Fibroblast of the conjunctiva (primary cell): ENCODE measurements at regions not wholly inside any gene's neighbourhood (a gene's known extent, or its start where the extent isn't known, plus 50 kb on each side); places are given as distances from the start of the nearest gene placed in this dataset.
A peak's percentile ranks its signal among the peaks of the same experiment; 100 is the strongest.
"Not testable (repeated sequence)": the region's sequence is repeated elsewhere in the genome, so short reads cannot be mapped to it uniquely, and the experiment has no call there.

Experiments used
- DNase-seq: peaks from one replicate; pipeline ENCODE4 v3.0.0-alpha.2; 2010; ENCODE audit warnings: low read depth

- peak; percentile 40 for DNase-seq
Observed at GRCh38 chr6:74715355-74716085, 490.3 kb downstream of the COL12A1 start.

GRCh38 chr6:74713941-74714340 is 491.9 kb downstream of the COL12A1 start:
- DNase-seq = no peak

- DNase-seq = no peak
Observed at GRCh38 chr6:74705451-74705850, 500.4 kb downstream of the COL12A1 start.

GRCh38 chr6:74704540-74704939 is 501.3 kb downstream of the COL12A1 start:
- DNase-seq = not testable (repeated sequence)

- DNase-seq = no peak
Observed at GRCh38 chr6:74690365-74690764, 515.5 kb downstream of the COL12A1 start.

DNA sequence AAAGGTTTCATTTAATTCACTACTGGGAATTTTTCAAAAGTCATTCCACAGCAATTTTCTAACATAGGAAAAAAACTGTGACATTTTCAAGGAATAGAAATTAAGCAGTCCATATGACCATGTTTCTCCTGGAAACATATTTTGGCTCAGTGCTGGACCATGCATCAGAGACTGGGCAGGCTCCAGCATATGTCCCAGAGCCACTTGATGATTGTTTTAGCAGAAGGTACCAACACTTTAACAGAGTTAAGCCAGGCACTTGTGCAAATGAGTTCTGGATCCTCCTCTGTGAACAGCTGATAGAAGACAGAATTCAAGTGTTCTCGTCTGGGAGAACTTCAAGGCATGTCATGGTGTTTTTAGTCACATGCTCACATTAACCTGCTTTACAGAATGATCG is 516.3 kb downstream of the COL12A1 start:
- DNase-seq = no peak

GRCh38 chr6:74677463-74677862 is 528.4 kb downstream of the COL12A1 start:
- no peak for DNase-seq

DNA sequence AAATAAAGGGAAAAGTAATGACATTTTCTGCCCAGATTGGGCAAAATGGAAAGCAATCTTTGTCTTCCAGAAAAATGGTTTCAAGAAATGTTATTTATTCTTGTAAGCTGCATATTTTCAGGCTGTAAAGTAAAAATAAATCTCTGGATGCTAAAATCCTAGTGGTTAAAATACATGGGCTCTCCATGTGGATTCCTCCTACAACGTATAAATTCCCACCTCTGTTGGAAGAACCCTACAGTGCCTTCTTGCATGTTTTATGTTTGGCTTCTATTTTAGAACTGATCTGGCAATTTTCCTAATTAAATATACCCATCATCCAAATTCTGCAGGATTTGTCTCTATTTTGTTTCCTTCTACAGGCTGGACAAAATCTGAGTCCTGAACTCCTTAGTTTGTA is 528.9 kb downstream of the COL12A1 start:
- DNase-seq = no peak

DNA sequence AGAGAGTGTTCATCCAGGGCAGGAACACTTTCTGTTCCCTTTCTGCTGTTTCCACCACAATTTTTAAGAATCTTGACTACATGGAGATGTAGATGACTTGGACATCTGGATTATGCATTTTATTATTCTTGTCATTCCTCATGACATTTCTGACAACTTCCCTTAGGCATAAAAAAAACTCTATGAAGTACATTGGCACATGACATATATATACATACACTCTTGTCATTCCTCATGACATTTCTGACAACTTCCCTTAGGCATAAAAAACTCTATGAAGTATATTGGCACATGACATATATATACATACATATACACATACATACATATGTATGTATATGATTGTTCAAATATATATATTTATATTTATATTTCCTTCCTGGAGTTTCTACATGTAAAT is 531.5 kb downstream of the COL12A1 start:
- no peak for DNase-seq

- peak; percentile 63 for DNase-seq
Observed at GRCh38 chr6:74671558-74672025, 534.3 kb downstream of the COL12A1 start.

GRCh38 chr6:74658391-74658790 is 547.5 kb downstream of the COL12A1 start:
- DNase-seq = no peak

DNA sequence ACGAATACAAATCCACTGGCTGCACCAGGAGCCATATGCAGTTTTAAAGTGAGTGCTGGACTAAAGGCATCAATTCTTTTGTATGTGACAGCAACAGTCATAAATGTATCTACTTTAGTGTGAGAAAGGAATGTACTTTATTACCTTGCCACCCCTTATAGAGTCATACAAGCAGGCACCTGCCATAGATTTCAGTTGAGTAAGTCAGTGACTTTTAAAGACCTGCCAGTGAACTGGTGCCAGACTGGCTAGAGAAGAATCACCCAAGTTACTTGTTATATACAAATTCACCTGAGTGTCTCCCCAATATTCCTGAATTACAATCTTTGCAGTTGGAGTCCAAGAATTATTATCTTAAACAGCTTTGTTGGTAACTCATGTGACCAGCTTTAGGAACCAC is 547.9 kb downstream of the COL12A1 start:
- no peak for DNase-seq

DNA sequence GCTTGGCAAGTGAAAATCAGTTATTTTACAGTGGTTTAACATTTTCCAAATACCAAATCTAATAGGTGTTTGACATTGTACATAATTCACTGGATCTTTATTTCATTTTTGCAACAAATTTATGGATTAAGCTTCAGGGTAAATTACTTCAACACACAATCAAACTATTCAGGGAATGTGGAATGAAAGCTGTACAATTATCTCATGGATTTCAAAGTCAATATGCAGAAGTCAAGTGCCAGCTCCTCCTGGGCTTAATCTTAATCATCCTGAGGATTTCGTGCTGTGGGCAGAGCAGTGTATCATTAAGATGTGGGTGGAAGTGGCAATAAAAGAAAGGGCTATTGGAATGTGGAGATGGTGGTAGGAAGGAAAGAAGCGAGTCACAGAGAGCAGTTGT is 548.8 kb downstream of the COL12A1 start:
- DNase-seq = no peak

GRCh38 chr6:74656453-74656852 is 549.4 kb downstream of the COL12A1 start:
- no peak for DNase-seq

GRCh38 chr6:74654296-74654695 is 551.6 kb downstream of the COL12A1 start:
- DNase-seq = no peak

DNA sequence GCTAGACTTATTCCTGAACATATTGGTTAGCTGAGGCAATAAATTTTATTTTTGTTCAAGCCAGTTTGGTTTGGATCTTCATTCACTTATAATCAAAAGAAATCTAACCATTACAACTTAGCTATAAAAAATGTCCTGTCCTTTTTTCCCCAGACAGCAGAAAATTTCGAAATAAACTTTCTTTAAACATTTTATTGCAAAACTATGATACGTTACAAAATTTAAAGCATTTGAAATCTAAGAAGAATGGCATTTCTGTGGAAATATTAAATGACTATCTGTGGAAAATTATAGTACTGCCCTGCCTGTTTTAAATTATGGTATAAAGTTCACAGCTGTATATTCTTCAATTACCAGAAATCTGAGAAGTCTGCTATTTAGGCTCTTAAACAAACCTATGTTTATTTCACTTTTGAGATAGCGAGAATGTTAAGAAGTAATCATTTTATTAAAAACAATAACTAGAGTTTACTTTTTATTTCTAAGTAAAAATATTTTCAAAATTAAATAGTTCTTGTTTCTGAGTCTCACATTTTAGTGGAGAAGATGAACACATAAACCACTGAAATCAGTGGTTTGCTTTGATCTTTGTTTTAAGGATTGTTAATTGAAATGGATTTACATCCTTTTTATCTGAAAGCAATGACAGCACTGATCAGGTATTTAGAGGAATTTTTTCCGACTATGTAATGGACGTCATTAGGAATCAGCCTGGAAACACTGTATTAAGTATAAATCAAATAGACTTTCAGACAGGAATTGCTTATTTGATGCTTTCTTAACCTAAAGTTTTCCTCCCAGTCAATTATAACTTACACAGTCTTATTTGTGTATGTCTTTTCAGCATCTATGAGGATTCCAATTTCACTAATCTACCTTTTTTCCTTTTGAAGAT is 553.7 kb downstream of the COL12A1 start:
- no peak for DNase-seq

DNA sequence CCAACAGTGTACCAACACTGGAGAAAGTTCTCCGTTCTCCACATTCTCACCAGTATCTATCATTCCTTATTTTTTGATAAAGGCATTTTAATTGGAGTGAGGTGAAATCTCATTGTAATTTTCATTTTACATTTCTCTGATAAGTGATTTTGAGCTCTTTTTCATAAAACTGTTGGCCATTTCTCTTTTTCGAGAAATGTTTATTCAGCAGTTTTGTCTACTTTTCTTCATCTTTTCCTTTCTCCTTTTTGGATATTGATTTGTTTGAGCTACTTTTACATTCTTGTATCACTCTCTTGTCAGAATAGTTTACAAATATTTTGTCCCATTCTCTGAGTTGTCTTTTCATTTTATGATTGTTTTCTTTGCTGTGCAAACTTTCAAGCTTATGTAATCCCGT is 555.2 kb downstream of the COL12A1 start:
- DNase-seq = no peak

GRCh38 chr6:74646461-74646860 is 559.4 kb downstream of the COL12A1 start:
- no peak for DNase-seq

- no peak for DNase-seq
Observed at GRCh38 chr6:74645108-74645849, 560.6 kb downstream of the COL12A1 start.

DNA sequence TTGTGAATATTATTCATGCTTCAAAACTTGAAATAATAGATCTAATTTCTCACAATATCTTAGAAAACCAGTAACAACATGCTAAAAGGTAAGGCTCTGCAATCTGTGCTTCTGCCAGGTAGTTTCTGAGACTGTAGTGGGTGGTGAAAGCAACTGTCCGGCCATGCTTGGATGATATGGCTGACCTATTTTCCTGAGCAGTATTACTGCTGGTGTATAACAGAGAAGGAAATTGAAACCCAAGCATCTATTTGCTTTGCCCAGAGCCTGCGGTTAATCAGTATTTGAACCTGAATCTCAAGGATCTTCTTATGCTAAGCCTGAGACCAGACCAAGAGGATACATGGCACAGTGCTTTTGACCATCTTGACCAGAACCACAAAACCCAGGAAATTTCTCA is 563.8 kb downstream of the COL12A1 start:
- DNase-seq = no peak

- DNase-seq = peak; percentile 23
Observed at GRCh38 chr6:74638412-74638811, 567.4 kb downstream of the COL12A1 start.

DNA sequence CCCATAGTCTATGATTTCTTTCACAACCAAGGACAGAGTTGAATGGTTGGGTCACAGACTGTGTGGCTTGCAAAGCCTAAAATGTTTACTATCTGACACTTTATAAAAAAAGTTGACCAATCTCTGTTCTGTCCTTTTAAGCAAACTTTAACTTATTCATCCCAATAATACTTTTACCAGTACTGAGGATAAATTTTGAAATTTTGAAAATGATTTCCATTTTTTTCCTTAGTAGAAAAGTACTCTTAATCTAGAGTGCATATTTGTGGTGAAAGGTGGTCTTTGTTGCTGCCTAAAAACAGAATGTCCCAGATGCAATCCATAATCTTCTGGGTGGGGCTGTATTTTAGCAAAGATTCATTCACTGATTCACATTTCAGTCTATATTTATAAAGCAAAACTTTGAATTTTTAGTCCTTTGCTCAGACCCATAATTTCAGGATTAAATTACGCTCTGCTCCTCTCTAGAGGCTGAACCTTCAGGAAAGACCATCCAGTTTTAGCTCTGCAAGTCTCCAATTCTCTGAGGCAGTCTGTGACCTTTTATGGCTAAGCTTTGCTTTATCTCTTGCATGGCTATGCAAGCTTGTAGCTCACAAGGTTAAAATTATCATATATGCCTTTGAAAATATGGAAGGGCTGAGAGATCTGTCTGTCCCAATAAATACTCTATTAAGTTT is 573.5 kb downstream of the COL12A1 start:
- DNase-seq = no peak
